ENCODE measurements at regions not wholly inside any gene's neighbourhood (a gene's known extent, or its start where the extent isn't known, plus 50 kb on each side); places are given as distances from the start of the nearest gene placed in this dataset.

DNA sequence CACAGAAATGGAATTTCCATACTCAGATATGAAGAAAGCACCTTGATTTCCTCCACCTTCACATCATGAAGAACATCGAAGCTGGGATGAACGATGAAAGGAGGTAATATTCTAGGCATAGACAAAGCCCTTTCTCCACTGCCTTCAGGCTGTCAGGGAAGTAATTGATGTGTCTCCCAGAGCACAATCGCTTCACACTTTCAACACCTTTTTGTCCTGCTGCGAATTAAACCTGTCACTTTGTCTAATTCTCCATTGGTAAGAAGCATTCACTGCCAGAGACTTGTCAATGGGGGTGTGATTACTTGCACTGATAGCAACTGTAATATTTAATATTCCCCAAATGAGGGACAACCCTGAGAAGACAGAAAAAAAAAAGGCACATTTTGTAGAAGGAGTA is 260.1 kb downstream of the ETS1 start:
- TF ChIP-seq BCL11A (IDR thresholded peaks at IDR 0.05; ENCODE audit: low read depth, low read length) (no peak), ZSCAN29 (IDR thresholded peaks at IDR 0.05) (no peak), POLR2AphosphoS2 (IDR thresholded peaks at IDR 0.05; ENCODE audit: low read depth, low read length) (no peak), GABPA (IDR thresholded peaks at IDR 0.05; ENCODE audit: low read depth) (no peak), EZH2 (IDR thresholded peaks at IDR 0.05; ENCODE audit: borderline replicate concordance, control insufficient read depth, low read depth, low read length) (no peak), SIN3A (IDR thresholded peaks at IDR 0.05; ENCODE audit: low read depth, low read length) (no peak), CHD2 (IDR thresholded peaks at IDR 0.05; ENCODE audit: borderline replicate concordance, low read depth, low read length) (no peak)
- TF ChIP-seq, protein P1, sequence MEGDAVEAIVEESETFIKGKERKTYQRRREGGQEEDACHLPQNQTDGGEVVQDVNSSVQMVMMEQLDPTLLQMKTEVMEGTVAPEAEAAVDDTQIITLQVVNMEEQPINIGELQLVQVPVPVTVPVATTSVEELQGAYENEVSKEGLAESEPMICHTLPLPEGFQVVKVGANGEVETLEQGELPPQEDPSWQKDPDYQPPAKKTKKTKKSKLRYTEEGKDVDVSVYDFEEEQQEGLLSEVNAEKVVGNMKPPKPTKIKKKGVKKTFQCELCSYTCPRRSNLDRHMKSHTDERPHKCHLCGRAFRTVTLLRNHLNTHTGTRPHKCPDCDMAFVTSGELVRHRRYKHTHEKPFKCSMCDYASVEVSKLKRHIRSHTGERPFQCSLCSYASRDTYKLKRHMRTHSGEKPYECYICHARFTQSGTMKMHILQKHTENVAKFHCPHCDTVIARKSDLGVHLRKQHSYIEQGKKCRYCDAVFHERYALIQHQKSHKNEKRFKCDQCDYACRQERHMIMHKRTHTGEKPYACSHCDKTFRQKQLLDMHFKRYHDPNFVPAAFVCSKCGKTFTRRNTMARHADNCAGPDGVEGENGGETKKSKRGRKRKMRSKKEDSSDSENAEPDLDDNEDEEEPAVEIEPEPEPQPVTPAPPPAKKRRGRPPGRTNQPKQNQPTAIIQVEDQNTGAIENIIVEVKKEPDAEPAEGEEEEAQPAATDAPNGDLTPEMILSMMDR (IDR thresholded peaks at IDR 0.05 in 2 of 3, conservative IDR thresholded peaks at IDR 0.05 in 1 of 3; ENCODE audit: control insufficient read depth in 2 of 3, extremely low read depth in 1 of 3, insufficient read depth in 1 of 3, low read depth in 3 of 3, low read length in 3 of 3): no peak

Data from GM12878 (cell line).